HL-60 (cell line): ENCODE measurements at regions not wholly inside any gene's neighbourhood (a gene's known extent, or its start where the extent isn't known, plus 50 kb on each side); places are given as distances from the start of the nearest gene placed in this dataset.

ENCODE experiments used
- DNase-seq, 2 experiments: peaks; one replicate each; pipeline ENCODE4 v3.0.0-alpha.2; 2010 to 2020; ENCODE audit warnings: low read depth in 1 of 2, low spot score in 1 of 2
- H3K27ac ChIP-seq: fragments of 250-450 bp; sonication (Bioruptor Pico); replicated peaks from 2 replicates; pipeline ENCODE4 v1.5.1; 2020; ENCODE audit warnings: mild to moderate bottlenecking, moderate library complexity
- H3K27me3 ChIP-seq: fragments of 250-450 bp; sonication (Bioruptor Pico); 2 replicates; pipeline ENCODE4 v1.5.1; 2021; ENCODE audit warnings: mild to moderate bottlenecking, moderate library complexity; ENCODE audit not compliant: insufficient read depth, poor library complexity, severe bottlenecking
- H3K4me3 ChIP-seq: replicated peaks from 2 replicates; pipeline ENCODE4 v1.5.1; 2011; ENCODE audit warnings: mild to moderate bottlenecking, control low read depth, low read length; ENCODE audit not compliant: insufficient read depth
- CTCF ChIP-seq: IDR thresholded peaks from one replicate; pipeline ENCODE4 v1.5.1; 2011; ENCODE audit warnings: low read length, control low read depth, inconsistent platforms; ENCODE audit not compliant: insufficient read depth
- GABPA ChIP-seq: IDR thresholded peaks from 2 replicates; pipeline ENCODE4 v1.6.1; 2012; ENCODE audit warnings: low read depth
- POLR2AphosphoS5 ChIP-seq: IDR thresholded peaks from 2 replicates; pipeline ENCODE4 v1.6.1; 2012; ENCODE audit warnings: low read depth
- SPI1 ChIP-seq: IDR thresholded peaks from 2 replicates; pipeline ENCODE4 v1.6.1; 2012; ENCODE audit warnings: low read depth, mild to moderate bottlenecking, borderline replicate concordance
- TF ChIP-seq, protein P1 (sequence below): IDR thresholded peaks from 2 replicates; pipeline ENCODE4 v1.6.1; 2012; ENCODE audit warnings: low read depth; ENCODE audit not compliant: insufficient replicate concordance

DNA sequence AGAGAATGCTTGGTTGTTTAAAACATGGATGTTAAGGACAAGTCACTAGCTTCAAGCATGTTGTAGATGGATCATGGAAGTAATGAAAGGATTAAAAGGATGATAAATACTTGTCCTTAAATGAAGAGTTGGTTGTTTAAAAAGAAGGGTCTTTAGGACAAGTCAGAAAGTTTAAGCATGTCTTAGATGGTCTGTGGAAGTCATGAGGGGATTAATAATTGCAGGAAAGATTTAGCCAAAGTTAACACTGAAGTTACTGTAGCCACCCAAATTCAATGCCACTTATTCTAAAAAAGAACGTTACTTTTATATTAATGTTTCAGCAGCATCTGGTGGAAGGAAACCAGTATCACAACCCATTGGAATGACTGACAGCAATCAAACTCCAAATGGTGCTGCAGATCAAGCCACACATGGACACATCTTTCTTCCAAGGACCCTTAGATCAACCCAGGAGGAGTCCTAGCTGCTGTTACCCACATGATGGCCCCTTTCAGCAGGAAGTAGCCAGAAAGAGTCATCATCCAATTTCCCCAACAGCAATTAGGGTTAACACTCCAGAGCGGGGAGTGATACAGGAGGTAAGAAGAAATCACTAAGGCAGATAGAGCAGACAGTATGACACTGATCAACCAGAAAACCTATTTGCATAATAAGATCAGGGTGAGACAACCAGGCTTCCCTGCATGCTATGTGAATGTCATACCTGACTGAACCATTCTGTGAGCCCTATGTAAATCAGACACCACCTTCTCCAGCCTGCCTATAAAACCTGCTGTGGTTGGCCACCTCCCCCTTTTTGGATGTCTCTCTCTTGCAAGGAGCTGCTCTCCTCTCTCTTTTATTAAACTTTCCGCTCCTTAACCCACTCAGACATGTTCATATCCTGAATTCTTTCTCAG, 88.4 kb upstream of the GNAZ start:
- no peak for DNase-seq
- no peak for TF ChIP-seq SPI1
- TF ChIP-seq POLR2AphosphoS5: no peak
- Histone ChIP-seq H3K4me3 (no peak overlapping the region), H3K27me3 (peaks cover 3% of the 10 kb centered on the region), H3K27ac (no peak overlapping the region)

- no peak for DNase-seq
- Histone ChIP-seq H3K27me3 (peaks cover 3% of the 10 kb centered on the region), H3K27ac (no peak overlapping the region), H3K4me3 (no peak overlapping the region)
- TF ChIP-seq, protein P1, sequence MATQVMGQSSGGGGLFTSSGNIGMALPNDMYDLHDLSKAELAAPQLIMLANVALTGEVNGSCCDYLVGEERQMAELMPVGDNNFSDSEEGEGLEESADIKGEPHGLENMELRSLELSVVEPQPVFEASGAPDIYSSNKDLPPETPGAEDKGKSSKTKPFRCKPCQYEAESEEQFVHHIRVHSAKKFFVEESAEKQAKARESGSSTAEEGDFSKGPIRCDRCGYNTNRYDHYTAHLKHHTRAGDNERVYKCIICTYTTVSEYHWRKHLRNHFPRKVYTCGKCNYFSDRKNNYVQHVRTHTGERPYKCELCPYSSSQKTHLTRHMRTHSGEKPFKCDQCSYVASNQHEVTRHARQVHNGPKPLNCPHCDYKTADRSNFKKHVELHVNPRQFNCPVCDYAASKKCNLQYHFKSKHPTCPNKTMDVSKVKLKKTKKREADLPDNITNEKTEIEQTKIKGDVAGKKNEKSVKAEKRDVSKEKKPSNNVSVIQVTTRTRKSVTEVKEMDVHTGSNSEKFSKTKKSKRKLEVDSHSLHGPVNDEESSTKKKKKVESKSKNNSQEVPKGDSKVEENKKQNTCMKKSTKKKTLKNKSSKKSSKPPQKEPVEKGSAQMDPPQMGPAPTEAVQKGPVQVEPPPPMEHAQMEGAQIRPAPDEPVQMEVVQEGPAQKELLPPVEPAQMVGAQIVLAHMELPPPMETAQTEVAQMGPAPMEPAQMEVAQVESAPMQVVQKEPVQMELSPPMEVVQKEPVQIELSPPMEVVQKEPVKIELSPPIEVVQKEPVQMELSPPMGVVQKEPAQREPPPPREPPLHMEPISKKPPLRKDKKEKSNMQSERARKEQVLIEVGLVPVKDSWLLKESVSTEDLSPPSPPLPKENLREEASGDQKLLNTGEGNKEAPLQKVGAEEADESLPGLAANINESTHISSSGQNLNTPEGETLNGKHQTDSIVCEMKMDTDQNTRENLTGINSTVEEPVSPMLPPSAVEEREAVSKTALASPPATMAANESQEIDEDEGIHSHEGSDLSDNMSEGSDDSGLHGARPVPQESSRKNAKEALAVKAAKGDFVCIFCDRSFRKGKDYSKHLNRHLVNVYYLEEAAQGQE: no peak
- no peak for TF ChIP-seq SPI1
Measured at GRCh38 chr22:22982616-22983015, 87.7 kb upstream of the GNAZ start.

DNA sequence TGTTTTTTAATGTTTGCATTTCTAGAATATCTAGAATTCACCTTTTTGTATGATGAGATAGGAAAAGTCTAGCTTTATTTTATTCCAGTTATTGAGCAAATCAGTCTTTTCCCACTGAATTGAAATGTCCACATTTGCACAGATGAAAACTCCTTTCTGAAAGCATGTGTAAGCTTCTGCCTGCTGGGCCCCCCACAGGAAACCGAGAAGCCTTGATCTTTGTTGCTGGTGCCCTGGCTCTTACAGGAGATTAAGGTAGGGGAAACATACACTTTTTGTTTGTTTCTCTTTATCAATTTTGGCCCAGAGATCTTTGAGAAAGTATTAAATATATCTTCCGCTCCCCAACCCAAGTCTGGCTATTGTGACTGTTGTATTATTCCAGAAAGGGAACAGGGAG, 87.2 kb upstream of the GNAZ start:
- DNase-seq: no peak
- no peak overlapping the region for H3K4me3 ChIP-seq
- no peak for TF ChIP-seq SPI1
- no peak overlapping the region for H3K27ac ChIP-seq
- H3K27me3 ChIP-seq: peaks cover 3% of the 10 kb centered on the region

GRCh38 chr22:22983816-22984215, 86.5 kb upstream of the GNAZ start:
- no peak overlapping the region for H3K27ac ChIP-seq
- no peak for DNase-seq
- peaks cover 3% of the 10 kb centered on the region for H3K27me3 ChIP-seq
- no peak overlapping the region for H3K4me3 ChIP-seq
- TF ChIP-seq SPI1 (no peak), GABPA (no peak), POLR2AphosphoS5 (no peak), CTCF (no peak)
- TF ChIP-seq, protein P1: no peak

DNA sequence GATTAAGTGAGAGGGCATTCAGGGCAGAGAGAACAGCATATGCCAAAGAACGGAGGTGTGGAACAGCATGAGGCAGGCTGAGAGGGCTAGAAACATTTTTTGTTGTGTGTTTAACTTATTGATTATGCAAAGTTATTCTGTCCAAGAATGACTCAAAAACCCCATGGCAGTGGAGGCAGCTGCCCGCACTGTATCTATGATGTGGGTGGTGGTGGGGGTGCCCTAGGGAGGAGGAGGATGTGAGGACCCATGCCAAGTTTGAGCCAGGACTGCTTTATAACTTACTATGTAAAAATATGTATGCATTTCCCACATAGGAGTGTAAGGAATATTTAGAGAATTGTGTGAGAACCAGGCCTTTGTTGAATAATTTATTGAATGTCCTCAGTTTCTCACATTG, 85.4 kb upstream of the GNAZ start:
- H3K4me3 ChIP-seq: no peak overlapping the region
- TF ChIP-seq, protein P1: no peak
- TF ChIP-seq CTCF (no peak), GABPA (no peak), SPI1 (no peak), POLR2AphosphoS5 (no peak)
- peaks cover 3% of the 10 kb centered on the region for H3K27me3 ChIP-seq
- no peak for DNase-seq
- no peak overlapping the region for H3K27ac ChIP-seq
